GM23338 (cell line): ENCODE measurements at regions not wholly inside any gene's neighbourhood (a gene's known extent, or its start where the extent isn't known, plus 50 kb on each side); places are given as distances from the start of the nearest gene placed in this dataset.

Experiments used
- ATAC-seq: fragments of 200-7000 bp; cut with Tn5 transposase; 3 replicates; pipeline ENCODE4 v1.9.1; 2020
- DNase-seq: peaks from one replicate; pipeline ENCODE4 v3.0.0-alpha.2; 2015; ENCODE audit warnings: low spot score
- H2AFZ ChIP-seq: fragments of 200-600 bp; sonication (generic); 2 replicates; pipeline ENCODE4 v1.8.0; 2016; ENCODE audit warnings: antibody characterized with exemption, mild to moderate bottlenecking, moderate library complexity
- H3F3A ChIP-seq: fragments of 200-600 bp; sonication (generic); replicated peaks from 2 replicates; pipeline ENCODE4 v1.8.0; 2017; ENCODE audit warnings: antibody characterized with exemption, mixed run types, low read depth
- H3K27ac ChIP-seq: fragments of 200-600 bp; sonication (generic); 2 replicates; pipeline ENCODE4 v1.6.1; 2016; ENCODE audit warnings: low read depth
- H3K27me3 ChIP-seq: fragments of 200-600 bp; sonication (generic); 2 replicates; pipeline ENCODE4 v1.8.0; 2016; ENCODE audit warnings: mild to moderate bottlenecking, mixed run types, moderate library complexity; ENCODE audit not compliant: insufficient read depth
- H3K36me3 ChIP-seq: fragments of 200-600 bp; sonication (generic); 2 replicates; pipeline ENCODE4 v1.8.0; 2016; ENCODE audit warnings: mild to moderate bottlenecking; ENCODE audit not compliant: insufficient read depth
- H3K4me1 ChIP-seq: fragments of 200-600 bp; sonication (generic); 2 replicates; pipeline ENCODE4 v1.8.0; 2016; ENCODE audit warnings: mild to moderate bottlenecking, moderate library complexity; ENCODE audit not compliant: insufficient read depth
- H3K4me2 ChIP-seq: fragments of 200-600 bp; sonication (generic); 2 replicates; pipeline ENCODE4 v1.7.1; 2017; ENCODE audit warnings: mixed run types
- H3K4me3 ChIP-seq: fragments of 200-600 bp; sonication (generic); 2 replicates; pipeline ENCODE4 v1.6.1; 2016; ENCODE audit warnings: mixed run types
- H3K79me2 ChIP-seq: fragments of 200-600 bp; sonication (generic); replicated peaks from 2 replicates; pipeline ENCODE4 v1.8.0; 2017; ENCODE audit warnings: mild to moderate bottlenecking; ENCODE audit not compliant: insufficient read depth
- H3K9me2 ChIP-seq: fragments of 200-600 bp; sonication (generic); 2 replicates; pipeline ENCODE4 v1.8.0; 2017; ENCODE audit not compliant: insufficient read depth
- H4K20me1 ChIP-seq: fragments of 200-600 bp; sonication (generic); replicated peaks from 2 replicates; pipeline ENCODE4 v1.8.0; 2017; ENCODE audit warnings: mild to moderate bottlenecking; ENCODE audit not compliant: insufficient read depth
- H3K27ac Mint-ChIP-seq: 2 replicates; pipeline ENCODE4 v1.8.0; 2020; ENCODE audit warnings: inconsistent platforms, mild to moderate bottlenecking, moderate library complexity, mixed read lengths
- H3K27me3 Mint-ChIP-seq: 3 replicates; pipeline ENCODE4 v1.8.0; 2022; ENCODE audit warnings: low read depth, mild to moderate bottlenecking, moderate library complexity, mixed read lengths, inconsistent platforms; ENCODE audit not compliant: insufficient read depth, poor library complexity
- H3K36me3 Mint-ChIP-seq: 3 replicates; pipeline ENCODE4 v1.8.0; 2021; ENCODE audit warnings: low read depth, mild to moderate bottlenecking, inconsistent platforms, moderate library complexity, mixed read lengths
- H3K4me1 Mint-ChIP-seq: 3 replicates; pipeline ENCODE4 v1.8.0; 2020; ENCODE audit warnings: mild to moderate bottlenecking, inconsistent platforms, mixed read lengths
- H3K4me3 Mint-ChIP-seq: 3 replicates; pipeline ENCODE4 v1.8.0; 2021; ENCODE audit warnings: moderate library complexity, mild to moderate bottlenecking, inconsistent platforms, mixed read lengths
- H3K9me3 Mint-ChIP-seq: 3 replicates; pipeline ENCODE4 v1.8.0; 2020; ENCODE audit warnings: moderate library complexity, mild to moderate bottlenecking, inconsistent platforms, mixed read lengths
- CREB1 ChIP-seq: fragments of 250-450 bp; sonication (Bioruptor Pico); IDR thresholded peaks from 2 replicates; pipeline ENCODE4 v1.5.0; 2020; ENCODE audit warnings: low read depth, mild to moderate bottlenecking, moderate library complexity
- CTCF ChIP-seq, 2 experiments: fragments of 200-600 bp in 1 of 2; sonication (generic) in 1 of 2; conservative IDR thresholded peaks; 2 replicates each; pipeline versions ENCODE4 v1.5.1 to v1.6.1; 2016 to 2017; ENCODE audit warnings: antibody characterized with exemption in 2 of 2, low read depth in 2 of 2, mild to moderate bottlenecking in 2 of 2, moderate library complexity in 1 of 2
- ETS1 ChIP-seq: IDR thresholded peaks from 2 replicates; pipeline ENCODE4 v1.6.1; 2016; ENCODE audit warnings: antibody characterized with exemption
- EZH2 ChIP-seq: fragments of 200-600 bp; sonication (generic); IDR thresholded peaks from one replicate; pipeline ENCODE4 v1.8.0; 2017; ENCODE audit warnings: antibody characterized with exemption, mild to moderate bottlenecking, low read depth; ENCODE audit not compliant: unreplicated experiment
- EZH2phosphoT487 ChIP-seq: fragments of 200-600 bp; sonication (generic); IDR thresholded peaks from one replicate; pipeline ENCODE4 v1.8.1; 2018; ENCODE audit warnings: antibody characterized with exemption; ENCODE audit not compliant: unreplicated experiment
- JUNB ChIP-seq: IDR thresholded peaks from one replicate; pipeline ENCODE4 v1.6.1; 2016; ENCODE audit warnings: antibody characterized with exemption; ENCODE audit not compliant: unreplicated experiment
- NANOG ChIP-seq: IDR thresholded peaks from 2 replicates; pipeline ENCODE4 v1.6.1; 2016; ENCODE audit warnings: antibody characterized with exemption, borderline replicate concordance
- POLR2AphosphoS5 ChIP-seq: IDR thresholded peaks from 2 replicates; pipeline ENCODE4 v1.6.1; 2016; ENCODE audit warnings: antibody characterized with exemption, low read depth
- STAT1 ChIP-seq: IDR thresholded peaks from one replicate; pipeline ENCODE4 v1.6.1; 2016; ENCODE audit warnings: antibody characterized with exemption; ENCODE audit not compliant: unreplicated experiment
- ZNF114 ChIP-seq: fragments of 250-450 bp; sonication (Bioruptor Pico); IDR thresholded peaks from 2 replicates; pipeline ENCODE4 v1.5.0; 2020; ENCODE audit warnings: mild to moderate bottlenecking, moderate library complexity
- ZNF331 ChIP-seq: fragments of 250-450 bp; sonication (Bioruptor Pico); IDR thresholded peaks from 2 replicates; pipeline ENCODE4 v1.5.0; 2020; ENCODE audit warnings: low read depth, mild to moderate bottlenecking, moderate library complexity
- TF ChIP-seq, protein P1 (sequence below): IDR thresholded peaks from one replicate; pipeline ENCODE4 v1.6.1; 2018; ENCODE audit warnings: antibody characterized with exemption; ENCODE audit not compliant: unreplicated experiment
- TF ChIP-seq, protein P2 (sequence below): fragments of 250-450 bp; sonication (Bioruptor Pico); IDR thresholded peaks from 2 replicates; pipeline ENCODE4 v1.5.0; 2020; ENCODE audit warnings: mild to moderate bottlenecking, moderate library complexity

- no peaks in the 10 kb centered on the region for H3K27me3 ChIP-seq
- H3F3A ChIP-seq, result no peaks in the 10 kb centered on the region
- H3K36me3 ChIP-seq, result no peaks in the 10 kb centered on the region
- H4K20me1 ChIP-seq, result no peaks in the 10 kb centered on the region
- H3K79me2 ChIP-seq, result no peaks in the 10 kb centered on the region
- ATAC-seq (no peak), DNase-seq (peak; percentile 31)
- no peak overlapping the region for H3K4me2 ChIP-seq
- Mint-ChIP-seq H3K9me3 (peaks cover 2% of the 10 kb centered on the region; the same call in 2 of the 3 replicates), H3K27ac (no peak overlapping the region), H3K4me1 (peaks cover 8% of the 10 kb centered on the region), H3K36me3 (peaks cover 13% of the 10 kb centered on the region; the same call in 2 of the 3 replicates), H3K27me3 (no peaks in the 10 kb centered on the region), H3K4me3 (no peak overlapping the region)
- H2AFZ ChIP-seq, result no peak overlapping the region
- no peak overlapping the region for H3K4me3 ChIP-seq
- no peaks in the 10 kb centered on the region for H3K4me1 ChIP-seq
- TF ChIP-seq ZNF331 (CRISPR knock-in tag) (no peak), EZH2phosphoT487 (no peak), ZNF114 (CRISPR knock-in tag) (no peak), CTCF (conservative IDR thresholded peaks at IDR 0.05; ENCODE audit: low read depth in 2 of 2) (no peak), POLR2AphosphoS5 (no peak), ETS1 (no peak), JUNB (no peak), STAT1 (no peak), CREB1 (CRISPR knock-in tag) (no peak), EZH2 (no peak), NANOG (no peak)
- TF ChIP-seq, protein P1, sequence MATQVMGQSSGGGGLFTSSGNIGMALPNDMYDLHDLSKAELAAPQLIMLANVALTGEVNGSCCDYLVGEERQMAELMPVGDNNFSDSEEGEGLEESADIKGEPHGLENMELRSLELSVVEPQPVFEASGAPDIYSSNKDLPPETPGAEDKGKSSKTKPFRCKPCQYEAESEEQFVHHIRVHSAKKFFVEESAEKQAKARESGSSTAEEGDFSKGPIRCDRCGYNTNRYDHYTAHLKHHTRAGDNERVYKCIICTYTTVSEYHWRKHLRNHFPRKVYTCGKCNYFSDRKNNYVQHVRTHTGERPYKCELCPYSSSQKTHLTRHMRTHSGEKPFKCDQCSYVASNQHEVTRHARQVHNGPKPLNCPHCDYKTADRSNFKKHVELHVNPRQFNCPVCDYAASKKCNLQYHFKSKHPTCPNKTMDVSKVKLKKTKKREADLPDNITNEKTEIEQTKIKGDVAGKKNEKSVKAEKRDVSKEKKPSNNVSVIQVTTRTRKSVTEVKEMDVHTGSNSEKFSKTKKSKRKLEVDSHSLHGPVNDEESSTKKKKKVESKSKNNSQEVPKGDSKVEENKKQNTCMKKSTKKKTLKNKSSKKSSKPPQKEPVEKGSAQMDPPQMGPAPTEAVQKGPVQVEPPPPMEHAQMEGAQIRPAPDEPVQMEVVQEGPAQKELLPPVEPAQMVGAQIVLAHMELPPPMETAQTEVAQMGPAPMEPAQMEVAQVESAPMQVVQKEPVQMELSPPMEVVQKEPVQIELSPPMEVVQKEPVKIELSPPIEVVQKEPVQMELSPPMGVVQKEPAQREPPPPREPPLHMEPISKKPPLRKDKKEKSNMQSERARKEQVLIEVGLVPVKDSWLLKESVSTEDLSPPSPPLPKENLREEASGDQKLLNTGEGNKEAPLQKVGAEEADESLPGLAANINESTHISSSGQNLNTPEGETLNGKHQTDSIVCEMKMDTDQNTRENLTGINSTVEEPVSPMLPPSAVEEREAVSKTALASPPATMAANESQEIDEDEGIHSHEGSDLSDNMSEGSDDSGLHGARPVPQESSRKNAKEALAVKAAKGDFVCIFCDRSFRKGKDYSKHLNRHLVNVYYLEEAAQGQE, result no peak
- TF ChIP-seq, protein P2, sequence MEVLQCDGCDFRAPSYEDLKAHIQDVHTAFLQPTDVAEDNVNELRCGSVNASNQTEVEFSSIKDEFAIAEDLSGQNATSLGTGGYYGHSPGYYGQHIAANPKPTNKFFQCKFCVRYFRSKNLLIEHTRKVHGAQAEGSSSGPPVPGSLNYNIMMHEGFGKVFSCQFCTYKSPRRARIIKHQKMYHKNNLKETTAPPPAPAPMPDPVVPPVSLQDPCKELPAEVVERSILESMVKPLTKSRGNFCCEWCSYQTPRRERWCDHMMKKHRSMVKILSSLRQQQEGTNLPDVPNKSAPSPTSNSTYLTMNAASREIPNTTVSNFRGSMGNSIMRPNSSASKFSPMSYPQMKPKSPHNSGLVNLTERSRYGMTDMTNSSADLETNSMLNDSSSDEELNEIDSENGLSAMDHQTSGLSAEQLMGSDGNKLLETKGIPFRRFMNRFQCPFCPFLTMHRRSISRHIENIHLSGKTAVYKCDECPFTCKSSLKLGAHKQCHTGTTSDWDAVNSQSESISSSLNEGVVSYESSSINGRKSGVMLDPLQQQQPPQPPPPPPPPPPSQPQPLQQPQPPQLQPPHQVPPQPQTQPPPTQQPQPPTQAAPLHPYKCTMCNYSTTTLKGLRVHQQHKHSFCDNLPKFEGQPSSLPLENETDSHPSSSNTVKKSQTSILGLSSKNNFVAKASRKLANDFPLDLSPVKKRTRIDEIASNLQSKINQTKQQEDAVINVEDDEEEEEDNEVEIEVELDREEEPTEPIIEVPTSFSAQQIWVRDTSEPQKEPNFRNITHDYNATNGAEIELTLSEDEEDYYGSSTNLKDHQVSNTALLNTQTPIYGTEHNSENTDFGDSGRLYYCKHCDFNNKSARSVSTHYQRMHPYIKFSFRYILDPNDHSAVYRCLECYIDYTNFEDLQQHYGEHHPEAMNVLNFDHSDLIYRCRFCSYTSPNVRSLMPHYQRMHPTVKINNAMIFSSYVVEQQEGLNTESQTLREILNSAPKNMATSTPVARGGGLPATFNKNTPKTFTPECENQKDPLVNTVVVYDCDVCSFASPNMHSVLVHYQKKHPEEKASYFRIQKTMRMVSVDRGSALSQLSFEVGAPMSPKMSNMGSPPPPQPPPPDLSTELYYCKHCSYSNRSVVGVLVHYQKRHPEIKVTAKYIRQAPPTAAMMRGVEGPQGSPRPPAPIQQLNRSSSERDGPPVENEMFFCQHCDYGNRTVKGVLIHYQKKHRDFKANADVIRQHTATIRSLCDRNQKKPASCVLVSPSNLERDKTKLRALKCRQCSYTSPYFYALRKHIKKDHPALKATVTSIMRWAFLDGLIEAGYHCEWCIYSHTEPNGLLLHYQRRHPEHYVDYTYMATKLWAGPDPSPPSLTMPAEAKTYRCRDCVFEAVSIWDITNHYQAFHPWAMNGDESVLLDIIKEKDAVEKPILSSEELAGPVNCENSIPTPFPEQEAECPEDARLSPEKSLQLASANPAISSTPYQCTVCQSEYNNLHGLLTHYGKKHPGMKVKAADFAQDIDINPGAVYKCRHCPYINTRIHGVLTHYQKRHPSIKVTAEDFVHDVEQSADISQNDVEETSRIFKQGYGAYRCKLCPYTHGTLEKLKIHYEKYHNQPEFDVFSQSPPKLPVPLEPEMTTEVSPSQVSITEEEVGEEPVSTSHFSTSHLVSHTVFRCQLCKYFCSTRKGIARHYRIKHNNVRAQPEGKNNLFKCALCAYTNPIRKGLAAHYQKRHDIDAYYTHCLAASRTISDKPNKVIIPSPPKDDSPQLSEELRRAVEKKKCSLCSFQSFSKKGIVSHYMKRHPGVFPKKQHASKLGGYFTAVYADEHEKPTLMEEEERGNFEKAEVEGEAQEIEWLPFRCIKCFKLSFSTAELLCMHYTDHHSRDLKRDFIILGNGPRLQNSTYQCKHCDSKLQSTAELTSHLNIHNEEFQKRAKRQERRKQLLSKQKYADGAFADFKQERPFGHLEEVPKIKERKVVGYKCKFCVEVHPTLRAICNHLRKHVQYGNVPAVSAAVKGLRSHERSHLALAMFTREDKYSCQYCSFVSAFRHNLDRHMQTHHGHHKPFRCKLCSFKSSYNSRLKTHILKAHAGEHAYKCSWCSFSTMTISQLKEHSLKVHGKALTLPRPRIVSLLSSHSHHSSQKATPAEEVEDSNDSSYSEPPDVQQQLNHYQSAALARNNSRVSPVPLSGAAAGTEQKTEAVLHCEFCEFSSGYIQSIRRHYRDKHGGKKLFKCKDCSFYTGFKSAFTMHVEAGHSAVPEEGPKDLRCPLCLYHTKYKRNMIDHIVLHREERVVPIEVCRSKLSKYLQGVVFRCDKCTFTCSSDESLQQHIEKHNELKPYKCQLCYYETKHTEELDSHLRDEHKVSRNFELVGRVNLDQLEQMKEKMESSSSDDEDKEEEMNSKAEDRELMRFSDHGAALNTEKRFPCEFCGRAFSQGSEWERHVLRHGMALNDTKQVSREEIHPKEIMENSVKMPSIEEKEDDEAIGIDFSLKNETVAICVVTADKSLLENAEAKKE (CRISPR knock-in tag), result no peak
- no peak overlapping the region for H3K27ac ChIP-seq
- peaks cover 3% of the 10 kb centered on the region; the same call in 1 of the 2 replicates for H3K9me2 ChIP-seq
These were observed 261.1 kb downstream of the CDH7 start for GRCh38 chr18:66011916-66012315.
